SK-N-SH (cell line): ENCODE measurements at regions not wholly inside any gene's neighbourhood (a gene's known extent, or its start where the extent isn't known, plus 50 kb on each side); places are given as distances from the start of the nearest gene placed in this dataset.
A peak's percentile ranks its signal among the peaks of the same experiment; 100 is the strongest.

Experiments used
- CTCF ChIP-seq: fragments of 200-600 bp; sonication (generic); IDR thresholded peaks from 2 replicates; pipeline ENCODE4 v1.6.1; 2017; ENCODE audit warnings: antibody characterized with exemption, mild to moderate bottlenecking, moderate library complexity
- EP300 ChIP-seq, 2 experiments: IDR thresholded peaks; 2 replicates each; pipeline versions ENCODE4 v1.4.0 to v1.6.1; 2012; ENCODE audit warnings: borderline replicate concordance in 1 of 2, low read depth in 1 of 2, low read length in 1 of 2
- GATA2 ChIP-seq: sonication (generic); formaldehyde crosslinking; IDR thresholded peaks from 2 replicates; pipeline ENCODE4 v1.5.0; 2020; ENCODE audit warnings: mild to moderate bottlenecking, missing genetic modification reagents
- MAX ChIP-seq: IDR thresholded peaks from 2 replicates; pipeline ENCODE4 v1.4.0; 2012; ENCODE audit warnings: low read depth
- REST ChIP-seq: IDR thresholded peaks from 2 replicates; pipeline ENCODE4 v1.6.1; 2012; ENCODE audit warnings: mild to moderate bottlenecking, low read depth, low read length, moderate library complexity
- SIN3A ChIP-seq: IDR thresholded peaks from 2 replicates; pipeline ENCODE4 v1.6.1; 2012; ENCODE audit warnings: low read depth, mild to moderate bottlenecking, low read length, moderate library complexity, borderline replicate concordance
- USF2 ChIP-seq: fragments of 150-350 bp; IDR thresholded peaks from 2 replicates; pipeline ENCODE4 v1.6.1; 2017; ENCODE audit warnings: antibody characterized with exemption, low read length, low read depth, borderline replicate concordance
- YY1 ChIP-seq: IDR thresholded peaks from 2 replicates; pipeline ENCODE4 v1.4.0; 2012; ENCODE audit warnings: low read depth, mild to moderate bottlenecking

- no peak for TF ChIP-seq CTCF
- no peak for TF ChIP-seq REST
- TF ChIP-seq YY1, result no peak
- no peak for TF ChIP-seq USF2
- no peak for TF ChIP-seq SIN3A
- TF ChIP-seq EP300 (IDR thresholded peaks at IDR 0.05; ENCODE audit: borderline replicate concordance in 1 of 2, low read depth in 1 of 2, low read length in 1 of 2), result no peak
- TF ChIP-seq MAX, result no peak
- 0 out of 2 replicates have a peak, but pooled peaks have one; percentile 10 for TF ChIP-seq GATA2 (CRISPR knock-in tag)
Observed at GRCh38 chr1:228814176-228814575, 78.9 kb downstream of the RHOU start.
